GM13976 (cell line): ENCODE measurements at regions not wholly inside any gene's neighbourhood (a gene's known extent, or its start where the extent isn't known, plus 50 kb on each side); places are given as distances from the start of the nearest gene placed in this dataset.

Experiments used
- DNase-seq: peaks from one replicate; pipeline ENCODE4 v3.0.0; 2012; ENCODE audit warnings: low spot score
- CTCF ChIP-seq: IDR thresholded peaks from 2 replicates; pipeline ENCODE4 v1.5.1; 2012; ENCODE audit warnings: borderline replicate concordance, mild to moderate bottlenecking; ENCODE audit not compliant: insufficient read depth; ENCODE audit errors: extremely low read depth, missing control alignments, control extremely low read depth
- in situ Hi-C: fragments of 300-500 bp; cut with MboI; formaldehyde crosslinking; loops from one replicate; pipeline ENCODE4 v1.12.0; 2022; ENCODE audit warnings: low sequenced_read_pairs, mixed read lengths, inconsistent platforms; ENCODE audit not compliant: unreplicated experiment

GRCh38 chr21:16620786-16621320 is 891.1 kb downstream of the USP25 start:
- no peak for TF ChIP-seq CTCF
- DNase-seq, result no peak
- in situ Hi-C loops, result no loop called here

- no peak for DNase-seq
- TF ChIP-seq CTCF, result no peak
- in situ Hi-C loops, result no loop called here
These were observed 888.2 kb upstream of the CXADR start for GRCh38 chr21:16624479-16625118.

- DNase-seq, result no peak
- in situ Hi-C loops, result no loop called here
- no peak for TF ChIP-seq CTCF
These were observed 887.4 kb upstream of the CXADR start for GRCh38 chr21:16625491-16625890.

GRCh38 chr21:16633831-16634459 is 878.9 kb upstream of the CXADR start:
- in situ Hi-C loops, result no loop called here
- DNase-seq, result no peak
- TF ChIP-seq CTCF, result no peak

- no peak for TF ChIP-seq CTCF
- DNase-seq, result no peak
- in situ Hi-C loops, result no loop called here
These were observed 878.3 kb upstream of the CXADR start for GRCh38 chr21:16634515-16634914.

- in situ Hi-C loops, result no loop called here
- no peak for DNase-seq
- no peak for TF ChIP-seq CTCF
These were observed 872.4 kb upstream of the CXADR start for GRCh38 chr21:16640297-16641027.
